ENCODE measurements at regions not wholly inside any gene's neighbourhood (a gene's known extent, or its start where the extent isn't known, plus 50 kb on each side); places are given as distances from the start of the nearest gene placed in this dataset.

- DNase-seq (no peak), ATAC-seq (ENCODE audit: insufficient read depth, low FRiP score) (no peak)
- Histone ChIP-seq H3K9me3 (ENCODE audit: control insufficient read depth in 4 of 4, insufficient read depth in 3 of 4, low read length in 3 of 4) (no peaks in the 10 kb centered on the region), H3K4me1 (ENCODE audit: control insufficient read depth in 5 of 5, insufficient read depth in 5 of 5, low read length in 5 of 5) (no peaks in the 10 kb centered on the region), H3K4me3 (no peak overlapping the region), H3K27me3 (ENCODE audit: control insufficient read depth in 3 of 3, insufficient read depth in 3 of 3, low read length in 2 of 3) (no peaks in the 10 kb centered on the region), H3K27ac (ENCODE audit: low read depth in 1 of 2, low read length in 1 of 2) (no peak overlapping the region), H3K9ac (ENCODE audit: insufficient read depth in 1 of 2, low read length in 2 of 2) (no peak overlapping the region), H3K36me3 (ENCODE audit: control insufficient read depth in 4 of 4, insufficient read depth in 4 of 4, low read length in 4 of 4) (no peaks in the 10 kb centered on the region)
- TF ChIP-seq CTCF (IDR thresholded peaks at IDR 0.05; ENCODE audit: control extremely low read depth, extremely low read depth), result no peak
- 60 to 68% methylated on average over 1 of the region's 1 CpG for WGBS, 2 donors
Measured at GRCh38 chr13:84431646-84432045, 549.4 kb upstream of the SLITRK1 start.

GRCh38 chr13:84430446-84430845, 548.2 kb upstream of the SLITRK1 start:
- whole genome bisulfite sequencing, 2 donors, result 45 to 59% methylated on average over 4 of the region's 4 CpGs
- DNase-seq (peak in 1 of 3 donors; percentile 1), ATAC-seq (ENCODE audit: insufficient read depth, low FRiP score) (no peak)
- Histone ChIP-seq H3K27me3 (ENCODE audit: control insufficient read depth in 3 of 3, insufficient read depth in 3 of 3, low read length in 2 of 3) (no peaks in the 10 kb centered on the region), H3K36me3 (ENCODE audit: control insufficient read depth in 4 of 4, insufficient read depth in 4 of 4, low read length in 4 of 4) (no peaks in the 10 kb centered on the region), H3K27ac (ENCODE audit: low read depth in 1 of 2, low read length in 1 of 2) (no peak overlapping the region), H3K9ac (ENCODE audit: insufficient read depth in 1 of 2, low read length in 2 of 2) (no peak overlapping the region), H3K4me1 (ENCODE audit: control insufficient read depth in 5 of 5, insufficient read depth in 5 of 5, low read length in 5 of 5) (no peaks in the 10 kb centered on the region), H3K9me3 (ENCODE audit: control insufficient read depth in 4 of 4, insufficient read depth in 3 of 4, low read length in 3 of 4) (no peaks in the 10 kb centered on the region), H3K4me3 (no peak overlapping the region)
- TF ChIP-seq CTCF (IDR thresholded peaks at IDR 0.05; ENCODE audit: control extremely low read depth, extremely low read depth), result no peak

- Histone ChIP-seq H3K36me3 (ENCODE audit: control insufficient read depth in 4 of 4, insufficient read depth in 4 of 4, low read length in 4 of 4) (no peaks in the 10 kb centered on the region), H3K27ac (ENCODE audit: low read depth in 1 of 2, low read length in 1 of 2) (no peak overlapping the region), H3K9me3 (ENCODE audit: control insufficient read depth in 4 of 4, insufficient read depth in 3 of 4, low read length in 3 of 4) (no peaks in the 10 kb centered on the region), H3K4me3 (no peak overlapping the region), H3K27me3 (ENCODE audit: control insufficient read depth in 3 of 3, insufficient read depth in 3 of 3, low read length in 2 of 3) (no peaks in the 10 kb centered on the region), H3K9ac (ENCODE audit: insufficient read depth in 1 of 2, low read length in 2 of 2) (no peak overlapping the region), H3K4me1 (ENCODE audit: control insufficient read depth in 5 of 5, insufficient read depth in 5 of 5, low read length in 5 of 5) (no peaks in the 10 kb centered on the region)
- 32 to 59% methylated on average over 2 of the region's 2 CpGs for WGBS, 2 donors
- no peak for DNase-seq
- TF ChIP-seq CTCF (IDR thresholded peaks at IDR 0.05; ENCODE audit: control extremely low read depth, extremely low read depth), result no peak
- ATAC-seq (ENCODE audit: insufficient read depth, low FRiP score), result no peak
Measured at GRCh38 chr13:84430015-84430414, 547.7 kb upstream of the SLITRK1 start.

GRCh38 chr13:84418041-84418440, 535.8 kb upstream of the SLITRK1 start:
- Histone ChIP-seq H3K27me3 (ENCODE audit: control insufficient read depth in 3 of 3, insufficient read depth in 3 of 3, low read length in 2 of 3) (no peaks in the 10 kb centered on the region), H3K9me3 (ENCODE audit: control insufficient read depth in 4 of 4, insufficient read depth in 3 of 4, low read length in 3 of 4) (peaks cover 0 to 5% (median 0%) of the 10 kb centered on the region in 4 donors), H3K27ac (ENCODE audit: low read depth in 1 of 2, low read length in 1 of 2) (no peak overlapping the region), H3K9ac (ENCODE audit: insufficient read depth in 1 of 2, low read length in 2 of 2) (no peak overlapping the region), H3K4me3 (no peak overlapping the region), H3K4me1 (ENCODE audit: control insufficient read depth in 5 of 5, insufficient read depth in 5 of 5, low read length in 5 of 5) (no peaks in the 10 kb centered on the region), H3K36me3 (ENCODE audit: control insufficient read depth in 4 of 4, insufficient read depth in 4 of 4, low read length in 4 of 4) (no peaks in the 10 kb centered on the region)
- no peak for DNase-seq
- WGBS, 2 donors, result 64 to 72% methylated on average over 3 of the region's 3 CpGs
- TF ChIP-seq CTCF (IDR thresholded peaks at IDR 0.05; ENCODE audit: control extremely low read depth, extremely low read depth), result no peak
- no peak for ATAC-seq (ENCODE audit: insufficient read depth, low FRiP score)

All from lung (tissue), 11 donors.